ENCODE measurements at regions not wholly inside any gene's neighbourhood (a gene's known extent, or its start where the extent isn't known, plus 50 kb on each side); places are given as distances from the start of the nearest gene placed in this dataset.

DNA sequence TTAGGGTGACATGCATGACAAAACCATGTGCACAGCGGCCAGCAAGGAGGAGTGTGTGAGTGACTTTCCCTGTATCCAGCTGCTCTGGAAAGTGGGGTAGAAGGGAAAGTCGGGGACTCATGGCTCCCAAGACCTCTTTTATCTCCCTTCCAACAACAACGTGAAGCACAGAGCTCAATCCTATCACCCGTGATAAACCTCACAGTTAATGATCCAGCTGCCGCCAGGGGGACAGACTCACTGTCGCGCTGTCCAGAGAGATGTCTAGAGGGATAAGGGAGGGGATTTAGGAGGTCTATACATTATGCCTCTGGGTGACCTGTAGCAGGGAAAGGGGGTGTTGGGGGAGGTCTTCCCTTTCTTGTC, 84.0 kb upstream of the SMNDC1 start:
- TF ChIP-seq, protein P1, sequence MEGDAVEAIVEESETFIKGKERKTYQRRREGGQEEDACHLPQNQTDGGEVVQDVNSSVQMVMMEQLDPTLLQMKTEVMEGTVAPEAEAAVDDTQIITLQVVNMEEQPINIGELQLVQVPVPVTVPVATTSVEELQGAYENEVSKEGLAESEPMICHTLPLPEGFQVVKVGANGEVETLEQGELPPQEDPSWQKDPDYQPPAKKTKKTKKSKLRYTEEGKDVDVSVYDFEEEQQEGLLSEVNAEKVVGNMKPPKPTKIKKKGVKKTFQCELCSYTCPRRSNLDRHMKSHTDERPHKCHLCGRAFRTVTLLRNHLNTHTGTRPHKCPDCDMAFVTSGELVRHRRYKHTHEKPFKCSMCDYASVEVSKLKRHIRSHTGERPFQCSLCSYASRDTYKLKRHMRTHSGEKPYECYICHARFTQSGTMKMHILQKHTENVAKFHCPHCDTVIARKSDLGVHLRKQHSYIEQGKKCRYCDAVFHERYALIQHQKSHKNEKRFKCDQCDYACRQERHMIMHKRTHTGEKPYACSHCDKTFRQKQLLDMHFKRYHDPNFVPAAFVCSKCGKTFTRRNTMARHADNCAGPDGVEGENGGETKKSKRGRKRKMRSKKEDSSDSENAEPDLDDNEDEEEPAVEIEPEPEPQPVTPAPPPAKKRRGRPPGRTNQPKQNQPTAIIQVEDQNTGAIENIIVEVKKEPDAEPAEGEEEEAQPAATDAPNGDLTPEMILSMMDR (IDR thresholded peaks at IDR 0.05): peak; percentile 23; the same call in 1 of the 2 replicates
- TF ChIP-seq, protein P2, sequence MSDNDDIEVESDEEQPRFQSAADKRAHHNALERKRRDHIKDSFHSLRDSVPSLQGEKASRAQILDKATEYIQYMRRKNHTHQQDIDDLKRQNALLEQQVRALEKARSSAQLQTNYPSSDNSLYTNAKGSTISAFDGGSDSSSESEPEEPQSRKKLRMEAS (IDR thresholded peaks at IDR 0.05; ENCODE audit: low read depth): no peak
- TF ChIP-seq RCOR1 (IDR thresholded peaks at IDR 0.05; ENCODE audit: low read length): no peak
- no peak for TF ChIP-seq POLR2AphosphoS5 (IDR thresholded peaks at IDR 0.05; ENCODE audit: low read depth, low read length)
- no peak for TF ChIP-seq RAD21 (IDR thresholded peaks at IDR 0.05; ENCODE audit: low read length)
- TF ChIP-seq CHD2 (IDR thresholded peaks at IDR 0.05; ENCODE audit: low read length, partially characterized antibody): no peak
- no peak for TF ChIP-seq TAF1 (IDR thresholded peaks at IDR 0.05; ENCODE audit: borderline replicate concordance, low read depth, low read length)
- no peak for TF ChIP-seq GATA2 (CRISPR knock-in tag; IDR thresholded peaks at IDR 0.05)
- TF ChIP-seq, protein P3, sequence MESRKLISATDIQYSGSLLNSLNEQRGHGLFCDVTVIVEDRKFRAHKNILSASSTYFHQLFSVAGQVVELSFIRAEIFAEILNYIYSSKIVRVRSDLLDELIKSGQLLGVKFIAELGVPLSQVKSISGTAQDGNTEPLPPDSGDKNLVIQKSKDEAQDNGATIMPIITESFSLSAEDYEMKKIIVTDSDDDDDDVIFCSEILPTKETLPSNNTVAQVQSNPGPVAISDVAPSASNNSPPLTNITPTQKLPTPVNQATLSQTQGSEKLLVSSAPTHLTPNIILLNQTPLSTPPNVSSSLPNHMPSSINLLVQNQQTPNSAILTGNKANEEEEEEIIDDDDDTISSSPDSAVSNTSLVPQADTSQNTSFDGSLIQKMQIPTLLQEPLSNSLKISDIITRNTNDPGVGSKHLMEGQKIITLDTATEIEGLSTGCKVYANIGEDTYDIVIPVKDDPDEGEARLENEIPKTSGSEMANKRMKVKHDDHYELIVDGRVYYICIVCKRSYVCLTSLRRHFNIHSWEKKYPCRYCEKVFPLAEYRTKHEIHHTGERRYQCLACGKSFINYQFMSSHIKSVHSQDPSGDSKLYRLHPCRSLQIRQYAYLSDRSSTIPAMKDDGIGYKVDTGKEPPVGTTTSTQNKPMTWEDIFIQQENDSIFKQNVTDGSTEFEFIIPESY (IDR thresholded peaks at IDR 0.05; ENCODE audit: borderline replicate concordance, low read depth): no peak
